GM19467 (cell line): ENCODE measurements at regions not wholly inside any gene's neighbourhood (a gene's known extent, or its start where the extent isn't known, plus 50 kb on each side); places are given as distances from the start of the nearest gene placed in this dataset.
"Not testable (repeated sequence)": the region's sequence is repeated elsewhere in the genome, so short reads cannot be mapped to it uniquely, and the experiment has no call there.

ENCODE experiments used
- ATAC-seq: cut with Tn5 transposase; IDR thresholded peaks from one replicate; pipeline ENCODE4 v1.9.1; 2021; ENCODE audit warnings: mild to moderate bottlenecking, moderate library complexity; ENCODE audit not compliant: unreplicated experiment

- no peak for ATAC-seq
Measured at GRCh38 chrX:13478740-13479451, 90.5 kb upstream of the EGFL6 start.

GRCh38 chrX:13476384-13476783 lies 93.0 kb upstream of the EGFL6 start:
- ATAC-seq = no peak

GRCh38 chrX:13474164-13474516 lies 95.3 kb upstream of the EGFL6 start:
- ATAC-seq = peak; percentile 35

GRCh38 chrX:13473442-13474163 lies 95.8 kb upstream of the EGFL6 start:
- ATAC-seq = peak; percentile 69

- ATAC-seq = no peak
Measured at GRCh38 chrX:13472975-13473374, 96.4 kb upstream of the EGFL6 start.

GRCh38 chrX:13471269-13471668 lies 98.1 kb upstream of the EGFL6 start:
- no peak for ATAC-seq

GRCh38 chrX:13470685-13470977 lies 98.8 kb upstream of the EGFL6 start:
- ATAC-seq = no peak

- no peak for ATAC-seq
Measured at GRCh38 chrX:13469963-13470684, 99.3 kb upstream of the EGFL6 start.

GRCh38 chrX:13468096-13468495 lies 101.3 kb upstream of the EGFL6 start:
- ATAC-seq = no peak

- no peak for ATAC-seq
Measured at GRCh38 chrX:13467243-13467642, 102.2 kb upstream of the EGFL6 start.

- ATAC-seq = no peak
Measured at GRCh38 chrX:13464599-13465275, 104.7 kb upstream of the EGFL6 start.

GRCh38 chrX:13463608-13464007 lies 105.8 kb upstream of the EGFL6 start:
- ATAC-seq = no peak

- ATAC-seq = no peak
Measured at GRCh38 chrX:13452283-13452682, 117.1 kb upstream of the EGFL6 start.

- no peak for ATAC-seq
Measured at GRCh38 chrX:13449441-13449840, 120.0 kb upstream of the EGFL6 start.

GRCh38 chrX:13448941-13449340 lies 120.5 kb upstream of the EGFL6 start:
- ATAC-seq = no peak

- not testable (repeated sequence) for ATAC-seq
Measured at GRCh38 chrX:13441608-13442007, 121.8 kb upstream of the ATXN3L start.

- no peak for ATAC-seq
Measured at GRCh38 chrX:13440176-13440575, 120.3 kb upstream of the ATXN3L start.

- ATAC-seq = no peak
Measured at GRCh38 chrX:13433298-13433605, 113.4 kb upstream of the ATXN3L start.

GRCh38 chrX:13432414-13433297 lies 112.8 kb upstream of the ATXN3L start:
- ATAC-seq = no peak

GRCh38 chrX:13430136-13430827 lies 110.4 kb upstream of the ATXN3L start:
- ATAC-seq = no peak
